ENCODE measurements at regions not wholly inside any gene's neighbourhood (a gene's known extent, or its start where the extent isn't known, plus 50 kb on each side); places are given as distances from the start of the nearest gene placed in this dataset.
"Not testable (repeated sequence)": the region's sequence is repeated elsewhere in the genome, so short reads cannot be mapped to it uniquely, and the experiment has no call there.

- no peak overlapping the region for H3K27ac ChIP-seq (ENCODE audit: low read length)
Observed at GRCh38 chr4:127484117-127484516, 148.6 kb upstream of the INTU start.

GRCh38 chr4:127486248-127486647 is 146.5 kb upstream of the INTU start:
- Histone ChIP-seq H3K36me3 (replicated peaks; ENCODE audit: low read depth, low read length) (no peaks in the 10 kb centered on the region), H3K9me3 (ENCODE audit: insufficient read depth, low read length) (no peaks in the 10 kb centered on the region), H3K27ac (ENCODE audit: low read length) (no peak overlapping the region), H3K79me2 (ENCODE audit: low read length) (no peaks in the 10 kb centered on the region), H4K20me1 (ENCODE audit: insufficient read depth, low read length) (no peaks in the 10 kb centered on the region), H3K4me3 (ENCODE audit: low read length) (no peak overlapping the region), H3K4me1 (ENCODE audit: low read length) (no peaks in the 10 kb centered on the region), H2AFZ (ENCODE audit: low read depth, low read length) (no peak overlapping the region), H3K9ac (ENCODE audit: low read length) (no peak overlapping the region), H3K27me3 (ENCODE audit: low read depth, low read length) (no peaks in the 10 kb centered on the region), H3K4me2 (ENCODE audit: low read length) (no peak overlapping the region)
- TF ChIP-seq CTCF (IDR thresholded peaks at IDR 0.05; ENCODE audit: low read depth, low read length), result no peak
- no peak for TF ChIP-seq EZH2phosphoT487 (IDR thresholded peaks at IDR 0.05; ENCODE audit: low read depth)

More at GRCh38 chr4:127484117-127484516, 148.6 kb upstream of the INTU start:
- no peak overlapping the region for H3K9ac ChIP-seq (ENCODE audit: low read length)
- TF ChIP-seq EZH2phosphoT487 (IDR thresholded peaks at IDR 0.05; ENCODE audit: low read depth), result no peak
- no peak for TF ChIP-seq CTCF (IDR thresholded peaks at IDR 0.05; ENCODE audit: low read depth, low read length)
- no peaks in the 10 kb centered on the region for H3K27me3 ChIP-seq (ENCODE audit: low read depth, low read length)
- no peak overlapping the region for H2AFZ ChIP-seq (ENCODE audit: low read depth, low read length)
- H3K9me3 ChIP-seq (ENCODE audit: insufficient read depth, low read length), result no peaks in the 10 kb centered on the region
- no peaks in the 10 kb centered on the region for H3K79me2 ChIP-seq (ENCODE audit: low read length)
- no peaks in the 10 kb centered on the region for H3K4me1 ChIP-seq (ENCODE audit: low read length)
- no peak overlapping the region for H3K4me2 ChIP-seq (ENCODE audit: low read length)
- no peaks in the 10 kb centered on the region for H4K20me1 ChIP-seq (ENCODE audit: insufficient read depth, low read length)
- no peaks in the 10 kb centered on the region for H3K36me3 ChIP-seq (replicated peaks; ENCODE audit: low read depth, low read length)
- H3K4me3 ChIP-seq (ENCODE audit: low read length), result no peak overlapping the region

GRCh38 chr4:127491571-127491970 is 141.2 kb upstream of the INTU start:
- H2AFZ ChIP-seq (ENCODE audit: low read depth, low read length), result no peak overlapping the region
- H3K27me3 ChIP-seq (ENCODE audit: low read depth, low read length), result no peaks in the 10 kb centered on the region
- H3K9ac ChIP-seq (ENCODE audit: low read length), result no peak overlapping the region
- no peaks in the 10 kb centered on the region for H3K9me3 ChIP-seq (ENCODE audit: insufficient read depth, low read length)
- H3K36me3 ChIP-seq (replicated peaks; ENCODE audit: low read depth, low read length), result no peaks in the 10 kb centered on the region
- TF ChIP-seq EZH2phosphoT487 (IDR thresholded peaks at IDR 0.05; ENCODE audit: low read depth), result no peak
- TF ChIP-seq CTCF (IDR thresholded peaks at IDR 0.05; ENCODE audit: low read depth, low read length), result no peak
- no peaks in the 10 kb centered on the region for H4K20me1 ChIP-seq (ENCODE audit: insufficient read depth, low read length)
- no peak overlapping the region for H3K27ac ChIP-seq (ENCODE audit: low read length)
- H3K79me2 ChIP-seq (ENCODE audit: low read length), result no peaks in the 10 kb centered on the region
- H3K4me2 ChIP-seq (ENCODE audit: low read length), result no peak overlapping the region
- H3K4me1 ChIP-seq (ENCODE audit: low read length), result no peaks in the 10 kb centered on the region
- H3K4me3 ChIP-seq (ENCODE audit: low read length), result no peak overlapping the region

GRCh38 chr4:127496875-127497274 is 135.9 kb upstream of the INTU start:
- not testable (repeated sequence) for H3K9ac ChIP-seq (ENCODE audit: low read length); H2AFZ ChIP-seq (ENCODE audit: low read depth, low read length)

DNA sequence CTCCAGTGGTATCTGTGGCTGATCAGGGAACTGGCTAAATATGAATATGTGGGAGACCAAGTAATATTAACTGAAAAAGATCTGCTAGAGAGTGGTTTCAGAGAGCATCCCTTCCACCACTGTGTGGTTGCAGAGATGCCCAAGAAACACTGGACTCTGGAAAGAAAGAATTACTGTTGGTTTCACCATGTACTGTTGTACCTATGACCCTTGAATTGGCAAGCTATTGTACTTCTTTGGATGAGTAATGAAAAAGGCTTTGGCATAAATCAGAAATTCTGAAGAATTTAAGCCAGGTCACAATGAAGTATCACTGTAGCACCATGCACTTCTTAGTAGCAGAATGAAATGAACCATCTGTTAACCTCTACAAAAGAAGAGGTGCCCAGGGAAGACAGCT is 134.4 kb upstream of the INTU start:
- H3K27me3 ChIP-seq (ENCODE audit: low read depth, low read length), result no peaks in the 10 kb centered on the region
- H3K9ac ChIP-seq (ENCODE audit: low read length), result no peak overlapping the region
- TF ChIP-seq EZH2phosphoT487 (IDR thresholded peaks at IDR 0.05; ENCODE audit: low read depth), result no peak
- no peak for TF ChIP-seq CTCF (IDR thresholded peaks at IDR 0.05; ENCODE audit: low read depth, low read length)
- no peaks in the 10 kb centered on the region for H3K9me3 ChIP-seq (ENCODE audit: insufficient read depth, low read length)
- H2AFZ ChIP-seq (ENCODE audit: low read depth, low read length), result no peak overlapping the region
- no peaks in the 10 kb centered on the region for H3K36me3 ChIP-seq (replicated peaks; ENCODE audit: low read depth, low read length)
- H3K4me1 ChIP-seq (ENCODE audit: low read length), result no peaks in the 10 kb centered on the region
- H3K4me3 ChIP-seq (ENCODE audit: low read length), result no peak overlapping the region
- H3K4me2 ChIP-seq (ENCODE audit: low read length), result no peak overlapping the region
- no peak overlapping the region for H3K27ac ChIP-seq (ENCODE audit: low read length)
- no peaks in the 10 kb centered on the region for H4K20me1 ChIP-seq (ENCODE audit: insufficient read depth, low read length)
- H3K79me2 ChIP-seq (ENCODE audit: low read length), result no peaks in the 10 kb centered on the region

More at GRCh38 chr4:127496875-127497274, 135.9 kb upstream of the INTU start:
- H3K4me2 ChIP-seq (ENCODE audit: low read length); H3K4me1 ChIP-seq (ENCODE audit: low read length); H3K36me3 ChIP-seq (replicated peaks; ENCODE audit: low read depth, low read length); H3K27me3 ChIP-seq (ENCODE audit: low read depth, low read length); H4K20me1 ChIP-seq (ENCODE audit: insufficient read depth, low read length); H3K79me2 ChIP-seq (ENCODE audit: low read length); H3K9me3 ChIP-seq (ENCODE audit: insufficient read depth, low read length); H3K27ac ChIP-seq (ENCODE audit: low read length); H3K4me3 ChIP-seq (ENCODE audit: low read length): not testable (repeated sequence)
